DMS 273 (cell line): ENCODE measurements at regions not wholly inside any gene's neighbourhood (a gene's known extent, or its start where the extent isn't known, plus 50 kb on each side); places are given as distances from the start of the nearest gene placed in this dataset.
A peak's percentile ranks its signal among the peaks of the same experiment; 100 is the strongest.

Source experiments
- DNase-seq: peaks from one replicate; lab custom pipeline; 2025; ENCODE audit not compliant: unreplicated experiment; lab: John Stamatoyannopoulos, UW

DNA sequence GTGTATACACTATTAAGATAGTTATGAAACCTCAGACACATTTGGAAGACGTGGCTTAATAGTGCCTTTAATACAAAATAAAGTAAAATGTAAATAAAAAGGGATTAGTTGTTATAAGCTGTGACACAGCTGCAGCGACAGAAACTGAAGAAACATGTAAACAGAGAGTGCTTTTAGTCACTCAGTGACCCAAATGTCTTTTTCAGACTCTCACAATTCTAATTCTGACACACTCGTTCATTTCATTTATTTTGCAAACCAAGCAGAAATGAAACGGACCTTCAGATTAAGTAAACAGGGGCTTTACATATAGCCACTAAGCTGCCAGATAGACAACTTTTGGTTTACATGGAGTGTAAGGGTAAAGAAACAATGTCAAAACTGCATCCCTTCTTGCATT lies 181.0 kb upstream of the ETAA1 start:
- DNase-seq = no peak

- no peak for DNase-seq
Observed at GRCh38 chr2:67216881-67217280, 180.3 kb upstream of the ETAA1 start.

DNA sequence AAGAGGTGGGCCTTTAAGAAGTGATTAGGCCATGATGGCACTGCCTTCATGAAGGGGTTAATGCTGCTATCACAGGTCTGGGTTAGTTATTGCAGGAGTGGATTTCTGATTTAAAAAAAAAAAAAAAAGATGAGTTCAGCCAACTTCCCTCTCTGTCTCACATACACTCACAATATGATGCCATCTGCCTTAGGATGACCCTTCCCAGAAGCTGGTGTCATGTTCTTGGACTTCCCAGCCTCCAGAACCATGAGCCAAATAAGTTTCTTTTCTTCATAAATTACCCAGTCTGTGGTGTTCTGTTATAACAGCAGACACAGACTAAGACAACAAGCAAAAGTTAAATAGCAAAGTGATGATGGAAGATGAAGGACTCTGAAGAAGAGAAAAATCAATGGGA lies 179.7 kb upstream of the ETAA1 start:
- no peak for DNase-seq

DNA sequence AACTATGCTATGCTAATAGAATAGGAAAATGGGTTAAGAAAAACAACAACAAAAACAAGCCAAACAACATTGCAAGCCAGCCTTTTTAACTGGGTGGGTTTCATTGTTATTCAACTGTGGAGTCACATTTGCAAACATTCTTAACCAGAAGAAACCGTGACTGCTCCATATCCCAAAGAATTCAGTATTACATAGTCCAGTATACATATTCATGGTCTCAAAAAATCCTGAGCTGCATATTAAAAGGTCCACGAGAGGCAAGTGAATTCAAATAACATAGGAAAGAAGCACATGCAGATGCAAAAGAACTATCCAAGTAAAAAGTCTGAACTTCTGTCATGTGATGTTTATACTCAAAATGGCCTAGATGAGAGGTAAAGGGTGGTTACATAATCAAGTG lies 179.1 kb upstream of the ETAA1 start:
- DNase-seq = no peak

GRCh38 chr2:67219651-67220050 lies 177.5 kb upstream of the ETAA1 start:
- no peak for DNase-seq

DNA sequence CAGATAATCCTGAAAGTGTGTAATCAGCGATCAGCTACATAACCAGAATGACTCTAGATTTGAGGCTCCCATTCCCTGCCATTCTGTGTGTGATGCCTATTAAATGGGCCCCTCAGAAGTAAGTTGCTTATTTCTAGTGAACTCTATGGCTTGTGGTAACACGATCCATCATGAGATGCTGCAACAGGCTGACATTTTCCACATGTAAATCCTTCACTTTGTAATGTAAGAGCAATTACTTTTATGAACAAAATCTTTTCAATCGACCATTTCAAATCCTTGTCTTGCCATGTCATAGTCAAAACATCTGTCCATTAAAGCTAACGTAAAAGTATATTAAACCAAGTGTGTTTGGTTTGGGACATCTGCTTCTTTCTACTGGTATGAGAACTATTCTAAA lies 175.9 kb upstream of the ETAA1 start:
- peak; percentile 4 for DNase-seq

GRCh38 chr2:67225287-67225973 lies 171.7 kb upstream of the ETAA1 start:
- no peak for DNase-seq

GRCh38 chr2:67229706-67230105 lies 167.4 kb upstream of the ETAA1 start:
- no peak for DNase-seq

DNA sequence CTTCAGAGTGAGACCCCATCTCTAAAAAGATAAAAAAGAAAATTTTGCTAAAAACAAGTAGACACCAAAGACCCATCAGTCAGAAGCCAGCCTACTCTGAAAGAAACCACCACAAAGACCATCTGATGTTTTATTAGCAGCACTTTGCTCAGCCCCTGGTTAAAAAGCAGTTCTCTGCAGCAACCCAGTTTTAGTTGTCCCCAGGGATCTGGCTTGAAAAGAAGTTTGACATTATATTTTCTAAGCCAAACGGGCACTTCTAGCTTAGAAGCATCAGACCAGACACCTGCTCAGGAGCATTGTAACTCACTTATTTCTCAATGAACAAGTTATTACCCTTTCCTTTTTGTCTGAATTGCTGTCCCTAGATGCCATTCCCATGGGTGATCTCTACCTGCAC lies 164.2 kb upstream of the ETAA1 start:
- DNase-seq = no peak

DNA sequence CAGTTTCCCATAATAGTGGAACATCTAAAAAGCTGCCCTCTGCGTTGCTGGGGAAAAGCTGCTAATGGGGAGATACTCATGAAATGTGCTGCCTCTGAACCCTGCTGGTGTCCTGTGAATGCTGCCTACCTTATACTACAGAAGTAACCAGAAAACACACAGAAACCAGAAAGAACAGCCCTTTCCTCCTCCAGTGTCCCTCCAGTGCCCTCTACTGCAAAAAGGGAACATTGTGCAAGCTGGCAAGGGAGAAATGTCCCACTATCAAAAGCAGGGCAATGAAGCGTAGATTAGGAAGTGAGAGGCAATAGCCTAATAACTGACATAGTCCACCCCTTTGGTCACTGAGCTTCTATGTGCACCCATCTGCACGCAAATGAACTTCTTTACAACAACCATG lies 162.7 kb upstream of the ETAA1 start:
- peak; percentile 38 for DNase-seq

DNA sequence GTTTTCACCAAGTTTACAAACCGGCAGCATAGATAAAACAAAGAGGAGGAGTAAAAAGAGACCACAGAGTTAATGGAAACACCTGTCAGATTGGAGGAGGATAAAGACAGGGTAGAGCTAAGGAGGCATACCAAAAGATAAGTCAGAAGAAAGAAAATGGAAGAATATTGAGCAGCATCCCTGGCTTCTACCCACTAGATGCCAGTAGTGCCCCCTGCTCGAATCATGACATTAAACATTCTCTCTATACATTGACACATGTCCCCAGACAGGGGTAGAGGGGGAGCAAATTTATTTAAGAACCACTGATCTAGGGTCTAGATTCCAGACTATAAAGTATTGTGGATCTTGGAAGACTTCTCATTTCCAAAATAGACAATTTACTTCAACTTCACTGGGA lies 159.8 kb upstream of the ETAA1 start:
- DNase-seq = peak; percentile 15

- no peak for DNase-seq
Observed at GRCh38 chr2:67240507-67240906, 156.6 kb upstream of the ETAA1 start.

DNA sequence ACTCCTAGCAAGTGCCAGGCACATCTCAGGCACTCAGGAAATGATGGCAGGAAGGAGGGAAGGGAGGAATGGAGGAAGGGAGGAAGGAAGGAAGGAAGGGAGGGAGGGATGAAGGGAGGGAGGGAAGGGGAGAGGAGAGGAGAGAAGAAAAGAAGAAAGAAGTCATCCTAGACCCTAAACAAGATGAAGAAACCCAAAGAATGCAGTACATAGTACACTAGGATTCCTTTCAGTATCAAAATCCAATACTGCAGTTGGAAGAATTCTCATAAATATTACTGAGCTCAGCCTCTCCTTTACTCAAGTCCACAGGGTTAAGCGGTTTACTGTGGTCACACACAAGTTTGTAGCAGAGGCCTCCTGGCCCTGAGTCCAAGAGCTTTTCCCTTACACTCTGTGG lies 155.7 kb upstream of the ETAA1 start:
- DNase-seq = no peak

GRCh38 chr2:67242456-67242855 lies 154.7 kb upstream of the ETAA1 start:
- DNase-seq = no peak

GRCh38 chr2:67243919-67244318 lies 153.2 kb upstream of the ETAA1 start:
- DNase-seq = no peak

GRCh38 chr2:67246791-67247190 lies 150.3 kb upstream of the ETAA1 start:
- DNase-seq = no peak

DNA sequence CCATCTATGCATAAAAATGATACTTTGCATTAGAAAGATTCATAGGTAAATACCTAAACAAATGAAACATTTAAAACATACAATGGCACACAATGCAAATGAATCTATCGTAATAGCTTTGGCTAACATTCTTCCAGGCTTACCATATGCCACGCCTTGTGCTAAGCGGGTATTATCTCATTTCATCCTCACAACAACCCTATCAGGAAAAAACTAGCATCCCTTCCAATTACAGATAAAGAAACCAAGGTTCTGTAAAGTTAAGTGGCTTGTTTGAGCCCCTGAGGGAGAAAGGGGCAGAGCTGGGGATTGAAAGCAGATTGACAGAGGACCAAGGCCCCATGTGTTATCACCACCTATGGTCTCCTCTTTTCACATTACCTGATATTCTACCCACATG lies 145.4 kb upstream of the ETAA1 start:
- no peak for DNase-seq

GRCh38 chr2:67255933-67256615 lies 141.1 kb upstream of the ETAA1 start:
- no peak for DNase-seq

GRCh38 chr2:67256892-67257291 lies 140.2 kb upstream of the ETAA1 start:
- no peak for DNase-seq

DNA sequence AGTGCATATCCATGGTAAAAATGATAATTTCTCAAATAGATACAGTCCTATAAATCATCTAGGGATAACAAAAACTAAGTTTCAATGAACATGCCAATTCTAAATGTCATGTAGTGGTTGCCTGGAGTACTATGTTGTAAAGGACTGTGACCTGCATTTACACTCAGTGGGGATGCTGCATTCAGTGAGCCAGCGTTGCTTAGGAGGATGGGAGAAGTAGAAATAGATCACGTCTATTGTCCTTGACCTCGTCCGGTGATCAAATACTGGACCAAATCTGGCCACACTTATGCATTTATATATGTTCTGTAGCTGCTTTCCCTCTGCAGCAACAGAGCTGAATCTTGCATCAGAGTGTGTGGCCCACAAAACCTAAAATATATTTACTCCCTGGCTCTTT lies 139.0 kb upstream of the ETAA1 start:
- DNase-seq = no peak

DNA sequence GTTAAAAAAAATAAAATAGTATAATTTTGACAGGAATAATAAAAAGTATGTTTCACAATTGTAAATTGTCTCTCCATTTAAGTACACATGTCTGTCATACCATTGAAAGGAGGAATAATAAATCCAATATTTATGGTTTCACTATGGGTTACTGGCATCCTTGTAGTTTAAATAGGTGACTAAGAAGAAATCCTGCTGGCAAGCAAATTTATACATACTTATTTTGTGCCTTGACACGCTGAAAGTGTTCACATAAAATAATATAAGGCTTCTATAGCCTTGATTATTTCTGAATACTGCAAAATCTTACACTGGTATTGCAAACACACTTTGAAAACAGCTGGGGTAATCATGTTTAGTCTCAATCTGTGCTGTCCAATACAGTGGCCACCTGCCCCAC lies 138.3 kb upstream of the ETAA1 start:
- no peak for DNase-seq

DNA sequence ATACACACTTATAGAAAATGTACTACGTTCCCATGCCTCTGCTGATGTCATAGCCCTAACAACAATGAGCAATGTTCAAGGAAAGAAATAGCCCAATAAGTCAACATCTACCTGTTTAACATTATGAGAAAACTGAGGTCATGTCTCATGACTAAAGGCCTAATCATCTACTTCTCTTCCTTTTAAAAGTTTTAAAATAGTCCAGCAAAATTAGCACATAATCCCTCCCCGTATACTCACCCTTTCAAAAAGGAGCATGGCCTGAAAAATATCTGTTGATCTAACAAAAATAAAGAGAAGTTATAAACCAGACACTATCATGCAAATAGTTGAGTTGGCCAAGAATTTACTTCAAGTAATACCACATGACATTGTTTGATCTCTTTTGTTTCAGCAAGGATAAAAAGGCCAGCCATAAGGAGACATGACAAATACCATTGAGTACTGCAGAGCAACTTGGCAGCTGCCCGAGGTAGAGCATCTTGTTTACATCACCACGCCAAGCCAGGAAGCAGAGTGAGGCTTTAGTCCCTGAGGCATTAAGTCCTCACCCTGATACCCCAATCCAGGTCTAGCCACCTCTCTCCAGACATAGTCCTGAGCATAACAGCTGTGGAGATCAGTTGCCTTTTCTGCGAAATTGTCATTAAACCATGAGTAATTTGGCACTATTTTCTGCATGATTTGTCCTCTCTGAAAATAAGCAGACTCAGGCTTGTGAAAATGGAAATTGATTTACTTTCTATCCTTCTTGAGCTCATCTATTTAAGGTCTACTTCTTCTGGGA lies 137.4 kb upstream of the ETAA1 start:
- DNase-seq = peak; percentile 63
